GM18511 (cell line): ENCODE measurements at regions not wholly inside any gene's neighbourhood (a gene's known extent, or its start where the extent isn't known, plus 50 kb on each side); places are given as distances from the start of the nearest gene placed in this dataset.

Experiments used
- ATAC-seq: cut with Tn5 transposase; IDR thresholded peaks from one replicate; pipeline ENCODE4 v1.9.1; 2021; ENCODE audit warnings: mild to moderate bottlenecking, moderate library complexity; ENCODE audit not compliant: unreplicated experiment

GRCh38 chr20:57795977-57796560 is 86.3 kb upstream of the PMEPA1 start:
- no peak for ATAC-seq

GRCh38 chr20:57795342-57795697 is 85.5 kb upstream of the PMEPA1 start:
- no peak for ATAC-seq

- ATAC-seq, result no peak
Observed at GRCh38 chr20:57794600-57795341, 85.0 kb upstream of the PMEPA1 start.

- no peak for ATAC-seq
Observed at GRCh38 chr20:57794036-57794435, 84.2 kb upstream of the PMEPA1 start.

GRCh38 chr20:57793421-57793820 is 83.6 kb upstream of the PMEPA1 start:
- no peak for ATAC-seq

- no peak for ATAC-seq
Observed at GRCh38 chr20:57792386-57793080, 82.7 kb upstream of the PMEPA1 start.

- no peak for ATAC-seq
Observed at GRCh38 chr20:57791966-57792365, 82.2 kb upstream of the PMEPA1 start.

- ATAC-seq, result no peak
Observed at GRCh38 chr20:57791178-57791962, 81.6 kb upstream of the PMEPA1 start.

GRCh38 chr20:57790176-57790575 is 80.4 kb upstream of the PMEPA1 start:
- no peak for ATAC-seq

GRCh38 chr20:57788936-57789613 is 79.3 kb upstream of the PMEPA1 start:
- no peak for ATAC-seq

GRCh38 chr20:57787990-57788781 is 78.4 kb upstream of the PMEPA1 start:
- ATAC-seq, result no peak

GRCh38 chr20:57787151-57787989 is 77.6 kb upstream of the PMEPA1 start:
- ATAC-seq, result no peak

- no peak for ATAC-seq
Observed at GRCh38 chr20:57786304-57786932, 76.6 kb upstream of the PMEPA1 start.

- ATAC-seq, result no peak
Observed at GRCh38 chr20:57785720-57786119, 75.9 kb upstream of the PMEPA1 start.

GRCh38 chr20:57785061-57785460 is 75.2 kb upstream of the PMEPA1 start:
- no peak for ATAC-seq

- ATAC-seq, result no peak
Observed at GRCh38 chr20:57783956-57784837, 74.4 kb upstream of the PMEPA1 start.

- ATAC-seq, result no peak
Observed at GRCh38 chr20:57783196-57783595, 73.4 kb upstream of the PMEPA1 start.

GRCh38 chr20:57782631-57783041 is 72.8 kb upstream of the PMEPA1 start:
- ATAC-seq, result no peak
